Esophagus squamous epithelium (tissue), 5 donors: ENCODE measurements at regions not wholly inside any gene's neighbourhood (a gene's known extent, or its start where the extent isn't known, plus 50 kb on each side); places are given as distances from the start of the nearest gene placed in this dataset.

Experiments
- DNase-seq: peaks from one replicate; lab custom pipeline; 2025; lab: John Stamatoyannopoulos, UW
- H3K27ac ChIP-seq, 4 donors: fragments of 200-600 bp; sonication (generic); one replicate each; pipeline ENCODE4 v1.5.1; 2016 to 2019; ENCODE audit warnings: mild to moderate bottlenecking in 1 of 4
- H3K27me3 ChIP-seq, 4 donors: fragments of 200-600 bp; sonication (generic); 1 replicate in 3 of 4; 2 replicates in 1 of 4; pipeline versions ENCODE4 v1.5.1 to v1.6.0; 2017 to 2021; ENCODE audit warnings: antibody characterized with exemption in 1 of 4
- H3K36me3 ChIP-seq, 3 donors: fragments of 200-600 bp; sonication (generic); one replicate each; pipeline ENCODE4 v1.5.1; 2016 to 2019
- H3K4me1 ChIP-seq, 3 donors: fragments of 200-600 bp; sonication (generic); one replicate each; pipeline ENCODE4 v1.5.1; 2017 to 2019
- H3K4me3 ChIP-seq, 4 donors: fragments of 200-600 bp; sonication (generic); 1 replicate in 3 of 4; 2 replicates in 1 of 4; pipeline ENCODE4 v1.5.1; 2016 to 2019; ENCODE audit warnings: mild to moderate bottlenecking in 2 of 4, moderate library complexity in 1 of 4
- H3K9me3 ChIP-seq, 3 donors: fragments of 200-600 bp; sonication (generic); one replicate each; pipeline ENCODE4 v1.5.1; 2016 to 2019
- POLR2A ChIP-seq, 4 donors: fragments of 450-650 bp; IDR thresholded peaks; one replicate each; pipeline ENCODE4 v1.6.1; 2017; ENCODE audit warnings: antibody characterized with exemption in 4 of 4, mild to moderate bottlenecking in 4 of 4, moderate library complexity in 3 of 4
- WGBS, 2 donors: methylation state at CpG; one replicate each; pipeline ENCODE4 v1.1.5; 2018; 5-methylcytosine and 5-hydroxymethylcytosine counted together
- intact Hi-C: fragments of 100-400 bp; cut with DNase I; formaldehyde crosslinking; loops from one replicate; pipeline ENCODE4 v1.15.0; 2022
- TF ChIP-seq, protein P1 (sequence below), 6 experiments: fragments of 450-650 bp in 4 of 6; fragments of 200-600 bp in 2 of 6; sonication (generic) in 2 of 6; IDR thresholded peaks; one replicate each; pipeline ENCODE4 v1.5.1; 2016 to 2019; ENCODE audit warnings: antibody characterized with exemption in 6 of 6, mild to moderate bottlenecking in 4 of 6, moderate library complexity in 4 of 6
- donor health status: DM: yes; HTN: yes; CAD: no.

DNA sequence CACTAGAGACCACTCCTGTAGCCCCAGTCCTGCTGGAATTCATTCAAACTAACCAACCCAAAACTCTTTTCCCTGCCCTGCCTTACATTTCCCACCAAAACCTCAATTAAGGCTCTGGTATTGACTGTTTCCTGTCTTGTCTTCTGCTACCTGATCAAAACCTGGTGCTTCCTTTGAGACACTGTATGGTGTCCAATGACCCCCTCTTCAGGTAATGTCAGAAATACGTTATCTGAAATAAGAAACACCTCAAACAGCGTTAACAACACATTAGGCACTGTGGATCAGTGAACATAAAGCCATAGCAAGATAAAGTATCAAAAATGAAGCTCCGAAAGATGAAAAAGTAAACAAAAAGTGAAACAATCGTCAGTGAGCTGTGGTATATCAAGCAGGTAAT is 343.2 kb upstream of the ZP4 start:
- Histone ChIP-seq H3K4me1 (peaks cover 0 to 11% (median 0%) of the 10 kb centered on the region in 3 donors), H3K27ac (no peak overlapping the region), H3K27me3 (no peaks in the 10 kb centered on the region), H3K9me3 (no peaks in the 10 kb centered on the region), H3K36me3 (no peaks in the 10 kb centered on the region), H3K4me3 (no peak overlapping the region)
- no peak for DNase-seq
- intact Hi-C loops: no loop called here
- 46 to 55% methylated on average over 4 of the region's 4 CpGs for WGBS, 2 donors
- TF ChIP-seq, protein P1, sequence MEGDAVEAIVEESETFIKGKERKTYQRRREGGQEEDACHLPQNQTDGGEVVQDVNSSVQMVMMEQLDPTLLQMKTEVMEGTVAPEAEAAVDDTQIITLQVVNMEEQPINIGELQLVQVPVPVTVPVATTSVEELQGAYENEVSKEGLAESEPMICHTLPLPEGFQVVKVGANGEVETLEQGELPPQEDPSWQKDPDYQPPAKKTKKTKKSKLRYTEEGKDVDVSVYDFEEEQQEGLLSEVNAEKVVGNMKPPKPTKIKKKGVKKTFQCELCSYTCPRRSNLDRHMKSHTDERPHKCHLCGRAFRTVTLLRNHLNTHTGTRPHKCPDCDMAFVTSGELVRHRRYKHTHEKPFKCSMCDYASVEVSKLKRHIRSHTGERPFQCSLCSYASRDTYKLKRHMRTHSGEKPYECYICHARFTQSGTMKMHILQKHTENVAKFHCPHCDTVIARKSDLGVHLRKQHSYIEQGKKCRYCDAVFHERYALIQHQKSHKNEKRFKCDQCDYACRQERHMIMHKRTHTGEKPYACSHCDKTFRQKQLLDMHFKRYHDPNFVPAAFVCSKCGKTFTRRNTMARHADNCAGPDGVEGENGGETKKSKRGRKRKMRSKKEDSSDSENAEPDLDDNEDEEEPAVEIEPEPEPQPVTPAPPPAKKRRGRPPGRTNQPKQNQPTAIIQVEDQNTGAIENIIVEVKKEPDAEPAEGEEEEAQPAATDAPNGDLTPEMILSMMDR (IDR thresholded peaks at IDR 0.05): no peak
- no peak for TF ChIP-seq POLR2A (IDR thresholded peaks at IDR 0.05)

DNA sequence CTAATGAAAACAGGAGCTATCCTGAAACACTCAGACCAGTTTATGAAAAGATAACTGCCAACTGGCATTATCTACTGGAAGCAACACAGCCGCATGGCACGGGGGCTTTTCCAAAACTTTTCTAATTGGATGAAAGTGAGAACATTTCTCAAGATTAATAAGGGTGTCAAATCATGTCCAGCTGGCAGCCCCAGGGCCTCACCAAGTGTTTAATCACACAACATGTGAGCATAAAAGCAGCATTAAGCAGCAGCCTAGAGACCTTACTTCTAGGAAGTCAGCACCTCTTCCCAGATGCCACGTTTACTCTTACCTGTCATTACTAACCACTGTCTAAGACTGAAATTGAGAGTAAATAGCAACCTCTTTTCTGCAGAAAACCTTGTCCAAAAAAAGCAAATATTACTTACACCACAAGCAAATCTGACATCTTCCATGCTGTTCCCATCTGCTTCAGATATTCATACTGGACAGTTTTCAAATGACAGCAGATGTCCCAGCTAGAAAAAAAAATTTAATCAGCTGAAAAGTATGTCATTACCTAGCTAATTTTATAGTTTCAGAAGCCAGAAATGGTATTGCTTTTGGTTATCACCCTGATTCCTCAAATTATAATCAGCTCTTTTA is 341.5 kb upstream of the ZP4 start:
- no peaks in the 10 kb centered on the region for H3K36me3 ChIP-seq
- H3K4me3 ChIP-seq: peak overlapping the region in 1 of 4 donors; percentile 6
- TF ChIP-seq POLR2A (IDR thresholded peaks at IDR 0.05): no peak
- TF ChIP-seq, protein P1 (IDR thresholded peaks at IDR 0.05): no peak
- H3K27me3 ChIP-seq: no peaks in the 10 kb centered on the region
- DNase-seq: no peak
- H3K4me1 ChIP-seq: peaks cover 0 to 11% (median 0%) of the 10 kb centered on the region in 3 donors
- intact Hi-C loops: no loop called here
- peak overlapping the region in 1 of 4 donors; percentile 43 for H3K27ac ChIP-seq
- no peaks in the 10 kb centered on the region for H3K9me3 ChIP-seq
- 15 to 30% methylated on average over 3 of the region's 3 CpGs for WGBS, 2 donors

DNA sequence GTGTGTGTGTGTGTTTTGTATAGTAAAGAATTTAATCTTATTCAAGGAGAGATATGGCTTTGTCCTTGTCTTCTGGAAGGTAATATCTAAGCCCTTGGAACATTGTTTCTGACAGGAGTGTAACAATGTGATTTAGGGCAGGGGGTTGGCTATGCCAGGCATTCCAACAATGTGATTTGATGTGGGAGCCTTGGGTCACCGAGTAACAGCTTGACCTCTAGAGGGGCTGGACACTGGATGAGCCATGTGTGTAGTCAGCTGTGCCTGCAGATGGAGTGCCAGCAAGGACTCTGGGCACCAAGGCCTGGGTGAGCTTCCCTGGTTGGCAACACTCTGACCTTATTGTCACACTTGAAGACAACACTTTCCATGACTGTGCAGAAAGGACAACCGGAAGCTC is 336.1 kb upstream of the ZP4 start:
- DNase-seq: no peak
- intact Hi-C loops: no loop called here
- Histone ChIP-seq H3K27ac (no peak overlapping the region), H3K27me3 (no peaks in the 10 kb centered on the region), H3K9me3 (no peaks in the 10 kb centered on the region), H3K4me3 (no peak overlapping the region), H3K36me3 (no peaks in the 10 kb centered on the region), H3K4me1 (peaks cover 0 to 24% (median 0%) of the 10 kb centered on the region in 3 donors)
- TF ChIP-seq POLR2A (IDR thresholded peaks at IDR 0.05): no peak
- TF ChIP-seq, protein P1 (IDR thresholded peaks at IDR 0.05): no peak
- 94 to 100% methylated on average over 1 to 2 of the region's 2 CpGs for WGBS, 2 donors

DNA sequence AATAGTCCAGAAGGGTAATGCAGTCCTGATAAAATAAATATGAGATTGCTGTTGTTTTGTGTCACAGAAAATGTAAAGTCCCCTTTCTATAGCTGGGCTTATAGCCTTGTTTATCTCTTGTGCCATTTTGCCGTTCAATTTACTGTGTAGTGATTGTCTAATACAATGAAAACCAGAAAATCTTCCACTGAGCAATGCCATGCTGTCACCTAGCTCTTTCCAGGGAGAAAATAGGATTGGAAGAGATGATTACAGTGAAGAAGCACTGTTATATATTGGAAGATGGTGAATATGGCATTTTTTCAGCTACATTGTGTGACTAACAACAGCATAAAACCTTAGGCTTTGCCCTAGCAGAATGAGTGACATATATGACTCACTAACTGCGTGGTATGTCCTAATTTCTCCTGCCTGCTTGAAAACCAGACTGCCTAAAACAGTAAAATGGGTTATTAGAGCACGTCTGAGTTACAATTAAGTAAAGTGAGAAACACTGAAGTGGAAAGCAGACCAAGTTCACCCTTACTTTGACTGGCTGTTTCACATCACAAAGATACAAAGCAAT is 332.4 kb upstream of the ZP4 start:
- intact Hi-C loops: no loop called here
- H3K27ac ChIP-seq: no peak overlapping the region
- H3K36me3 ChIP-seq: no peaks in the 10 kb centered on the region
- H3K4me3 ChIP-seq: no peak overlapping the region
- H3K27me3 ChIP-seq: no peaks in the 10 kb centered on the region
- DNase-seq: no peak
- WGBS, 2 donors: 35 to 36% methylated on average over 3 of the region's 3 CpGs
- no peaks in the 10 kb centered on the region for H3K9me3 ChIP-seq
- TF ChIP-seq, protein P1 (IDR thresholded peaks at IDR 0.05): no peak
- peaks cover 0 to 30% (median 0%) of the 10 kb centered on the region in 3 donors for H3K4me1 ChIP-seq

DNA sequence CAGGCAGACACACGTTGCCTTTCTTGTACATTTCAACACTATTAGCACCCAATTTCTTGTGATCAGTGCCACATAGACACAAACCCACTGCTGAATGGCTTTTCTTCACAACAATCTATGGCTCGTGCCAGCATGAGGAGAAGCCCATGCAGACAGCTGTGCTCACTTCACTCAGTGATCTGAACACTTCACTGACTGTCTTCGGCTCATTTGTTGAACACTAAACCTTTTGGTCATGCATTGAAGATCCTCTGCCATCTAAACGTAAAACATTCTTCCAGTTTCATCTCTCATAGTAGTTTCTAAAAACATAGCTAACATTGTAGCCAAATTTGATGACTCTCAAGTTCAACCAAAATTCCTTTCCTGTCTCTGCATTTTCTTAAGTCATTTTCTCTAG is 331.0 kb upstream of the ZP4 start:
- TF ChIP-seq, protein P1 (IDR thresholded peaks at IDR 0.05): no peak
- TF ChIP-seq POLR2A (IDR thresholded peaks at IDR 0.05): no peak
- H3K27ac ChIP-seq: peak overlapping the region in 1 of 4 donors; percentile 30
- H3K4me3 ChIP-seq: no peak overlapping the region
- no peaks in the 10 kb centered on the region for H3K9me3 ChIP-seq
- intact Hi-C loops: no loop called here
- H3K36me3 ChIP-seq: no peaks in the 10 kb centered on the region
- DNase-seq: no peak
- WGBS, 2 donors: 24 to 32% methylated on average over 4 of the region's 4 CpGs
- H3K4me1 ChIP-seq: peaks cover 0 to 30% (median 0%) of the 10 kb centered on the region in 3 donors
- H3K27me3 ChIP-seq: no peaks in the 10 kb centered on the region
